ENCODE measurements at regions not wholly inside any gene's neighbourhood (a gene's known extent, or its start where the extent isn't known, plus 50 kb on each side); places are given as distances from the start of the nearest gene placed in this dataset.

DNA sequence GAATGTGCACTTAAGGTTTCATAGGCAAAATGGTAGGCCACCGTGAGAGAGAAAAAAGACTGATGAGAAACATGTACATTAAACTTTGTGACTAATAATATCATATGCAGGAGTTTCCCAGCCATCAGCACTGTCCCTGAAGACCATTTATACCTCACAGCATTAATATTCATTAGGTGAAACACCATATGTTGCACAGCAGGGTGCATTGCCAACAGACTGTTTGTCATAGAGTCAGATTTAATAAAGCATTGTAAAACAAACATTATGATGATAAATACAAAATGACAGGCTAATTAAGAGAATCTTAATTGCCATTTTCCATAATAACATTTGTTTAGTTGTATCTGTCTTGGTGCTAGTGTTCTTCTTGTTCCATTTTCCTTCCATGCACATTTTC is 578.3 kb downstream of the EPHA3 start:
- Mint-ChIP-seq H3K4me1 (no peaks in the 10 kb centered on the region), H3K36me3 (no peaks in the 10 kb centered on the region), H3K4me3 (no peak overlapping the region), H3K9me3 (peaks cover 0 to 2% (median 0%) of the 10 kb centered on the region in 7 donors), H3K27ac (no peak overlapping the region), H3K27me3 (ENCODE audit: low read depth in 3 of 3) (no peaks in the 10 kb centered on the region)
- Histone ChIP-seq H3K9me3 (replicated peaks in 1 of 2; ENCODE audit: control insufficient read depth in 1 of 2, insufficient read depth in 1 of 2, low read length in 2 of 2) (no peaks in the 10 kb centered on the region), H3K9ac (ENCODE audit: insufficient read depth, low read length, poor library complexity, severe bottlenecking) (no peak overlapping the region), H3K27me3 (ENCODE audit: control insufficient read depth in 2 of 2, insufficient read depth in 2 of 2, low read length in 2 of 2) (no peaks in the 10 kb centered on the region), H3K4me3 (replicated peaks in 1 of 3; ENCODE audit: low read depth in 2 of 3, low read length in 3 of 3) (no peak overlapping the region), H3K36me3 (replicated peaks in 1 of 2; ENCODE audit: control insufficient read depth in 1 of 2, insufficient read depth in 2 of 2, low read length in 2 of 2) (no peaks in the 10 kb centered on the region), H3K4me2 (replicated peaks; ENCODE audit: extremely low read depth, low read length, poor library complexity, severe bottlenecking) (no peak overlapping the region), H4K20me1 (ENCODE audit: insufficient read depth, low read length) (no peaks in the 10 kb centered on the region), H3K4me1 (ENCODE audit: control insufficient read depth in 1 of 2, insufficient read depth in 2 of 2, low read length in 2 of 2) (no peaks in the 10 kb centered on the region), H3K27ac (ENCODE audit: low read depth in 1 of 2, low read length in 2 of 2) (no peak overlapping the region), H3K79me2 (ENCODE audit: insufficient read depth, low read length) (no peaks in the 10 kb centered on the region), H2AFZ (ENCODE audit: insufficient read depth, low read depth, low read length, poor library complexity, severe bottlenecking) (no peak overlapping the region)
- WGBS (ENCODE audit: insufficient coverage) = no CpG with 5 or more reads among the region's 1 CpG
- no peak for TF ChIP-seq CTCF (IDR thresholded peaks at IDR 0.05)
- DNase-seq = no peak
- intact Hi-C loops (cut with micrococcal nuclease) = no loop called here

- Histone ChIP-seq H3K4me3 (replicated peaks in 1 of 3; ENCODE audit: low read depth in 2 of 3, low read length in 3 of 3) (no peak overlapping the region), H3K27me3 (ENCODE audit: control insufficient read depth in 2 of 2, insufficient read depth in 2 of 2, low read length in 2 of 2) (no peaks in the 10 kb centered on the region), H3K27ac (ENCODE audit: low read depth in 1 of 2, low read length in 2 of 2) (no peak overlapping the region), H3K79me2 (ENCODE audit: insufficient read depth, low read length) (no peaks in the 10 kb centered on the region), H3K4me2 (replicated peaks; ENCODE audit: extremely low read depth, low read length, poor library complexity, severe bottlenecking) (no peak overlapping the region), H3K4me1 (ENCODE audit: control insufficient read depth in 1 of 2, insufficient read depth in 2 of 2, low read length in 2 of 2) (no peaks in the 10 kb centered on the region), H3K9ac (ENCODE audit: insufficient read depth, low read length, poor library complexity, severe bottlenecking) (no peak overlapping the region), H3K36me3 (replicated peaks in 1 of 2; ENCODE audit: control insufficient read depth in 1 of 2, insufficient read depth in 2 of 2, low read length in 2 of 2) (no peaks in the 10 kb centered on the region), H4K20me1 (ENCODE audit: insufficient read depth, low read length) (no peaks in the 10 kb centered on the region), H3K9me3 (replicated peaks in 1 of 2; ENCODE audit: control insufficient read depth in 1 of 2, insufficient read depth in 1 of 2, low read length in 2 of 2) (no peaks in the 10 kb centered on the region), H2AFZ (ENCODE audit: insufficient read depth, low read depth, low read length, poor library complexity, severe bottlenecking) (no peak overlapping the region)
- intact Hi-C loops (cut with micrococcal nuclease) = no loop called here
- WGBS (ENCODE audit: insufficient coverage) = 90% methylated on average over 1 of the region's 2 CpGs
- no peak for DNase-seq
- Mint-ChIP-seq H3K4me1 (no peaks in the 10 kb centered on the region), H3K27me3 (ENCODE audit: low read depth in 3 of 3) (no peaks in the 10 kb centered on the region), H3K27ac (no peak overlapping the region), H3K36me3 (no peaks in the 10 kb centered on the region), H3K4me3 (no peak overlapping the region), H3K9me3 (peaks cover 0 to 4% (median 0%) of the 10 kb centered on the region in 7 donors)
- TF ChIP-seq CTCF (IDR thresholded peaks at IDR 0.05) = no peak
Observed at GRCh38 chr3:89690646-89691045, 583.2 kb downstream of the EPHA3 start.
